Adrenal gland (tissue), 9 donors: ENCODE measurements at regions not wholly inside any gene's neighbourhood (a gene's known extent, or its start where the extent isn't known, plus 50 kb on each side); places are given as distances from the start of the nearest gene placed in this dataset.

Experiments
- DNase-seq, 7 donors: peaks; one replicate each; pipeline ENCODE4 v3.0.0-alpha.2; 2019 to 2020
- H3K27ac ChIP-seq, 5 donors: fragments of 200-600 bp; sonication (generic) in 4 of 5; 1 replicate in 3 of 5; 2 replicates in 2 of 5; pipeline versions ENCODE4 v1.5.1 to v1.8.0; 2016 to 2020; ENCODE audit warnings: mild to moderate bottlenecking in 1 of 5
- H3K27me3 ChIP-seq: fragments of 200-600 bp; 2 replicates; pipeline ENCODE4 v1.8.0; 2021
- H3K36me3 ChIP-seq, 2 donors: fragments of 200-600 bp; replicated peaks in 1 of 2; 1 replicate in 1 of 2; 2 replicates in 1 of 2; pipeline versions ENCODE4 v1.5.1 to v1.8.0; 2018 to 2022
- H3K4me1 ChIP-seq, 2 donors: fragments of 200-600 bp; replicated peaks in 1 of 2; 1 replicate in 1 of 2; 2 replicates in 1 of 2; pipeline versions ENCODE4 v1.5.1 to v1.8.0; 2018 to 2021
- H3K4me3 ChIP-seq, 4 donors: fragments of 200-600 bp; sonication (generic) in 3 of 4; one replicate each; pipeline ENCODE4 v1.5.1; 2016 to 2018
- H3K9me3 ChIP-seq, 3 donors: fragments of 200-600 bp; sonication (generic) in 1 of 3; replicated peaks in 1 of 3; 1 replicate in 2 of 3; 2 replicates in 1 of 3; pipeline versions ENCODE4 v1.5.1 to v1.8.0; 2016 to 2021
- CTCF ChIP-seq, 6 experiments: fragments of 450-650 bp in 4 of 6; fragments of 200-600 bp in 2 of 6; sonication (generic) in 1 of 6; IDR thresholded peaks; 1 replicate in 5 of 6; 2 replicates in 1 of 6; pipeline versions ENCODE4 v1.5.1 to v1.8.0; 2016 to 2021; ENCODE audit warnings: antibody characterized with exemption in 6 of 6, mild to moderate bottlenecking in 2 of 6, moderate library complexity in 1 of 6
- POLR2A ChIP-seq, 2 donors: fragments of 450-650 bp; IDR thresholded peaks; one replicate each; pipeline ENCODE4 v1.6.1; 2017; ENCODE audit warnings: antibody characterized with exemption in 2 of 2, mild to moderate bottlenecking in 2 of 2, moderate library complexity in 1 of 2
- WGBS, 4 donors: extraction: QIAGEN DNeasy Blood & Tissue Kit in 2 of 4; methylation state at CpG; one replicate each; pipeline versions ENCODE4 v1.1.5 to v1.1.7; 2013 to 2017; 5-methylcytosine and 5-hydroxymethylcytosine counted together
- intact Hi-C, 2 donors: fragments of 100-400 bp; cut with DNase I; formaldehyde crosslinking; loops; one replicate each; pipeline versions ENCODE4 v1.14.1 to v1.15.0; 2022 to 2023
- donor health status: healthy with polysubstance abuse.
- donor health status: Bipolar disorder and iron deficiency.
- donor health status: DM: yes; HTN: yes; CAD: no.
- donor health status: DM: no; HTN: no; CAD: no.
- donor health status: DM: no; HTN: no; CAD: no.

DNA sequence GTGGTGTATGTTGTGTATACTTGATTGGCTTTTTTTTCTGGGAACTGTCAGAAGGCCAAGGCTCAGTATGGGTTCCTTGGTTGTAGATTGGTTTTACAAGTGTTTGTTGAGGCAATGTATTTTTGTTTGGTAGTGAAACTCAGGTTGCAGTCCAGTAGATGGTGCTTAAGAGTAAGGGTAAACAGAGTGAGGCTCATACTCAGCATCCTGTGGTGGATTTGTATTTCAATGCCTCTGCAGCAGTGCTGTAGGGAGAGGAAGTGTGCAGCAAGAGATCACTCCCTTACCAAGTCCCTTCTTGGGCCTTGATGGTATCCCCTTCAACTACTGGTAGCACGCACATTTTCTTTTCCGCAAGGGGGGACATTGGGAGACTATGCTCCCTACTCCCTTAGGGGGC lies 428.5 kb upstream of the CNTN3 start:
- no peaks in the 10 kb centered on the region for H3K27me3 ChIP-seq
- no peak overlapping the region for H3K4me3 ChIP-seq
- no peak for TF ChIP-seq POLR2A (IDR thresholded peaks at IDR 0.05)
- TF ChIP-seq CTCF (IDR thresholded peaks at IDR 0.05) = no peak
- 89 to 100% (median 93%) methylated on average over 2 of the region's 2 CpGs for WGBS, 4 donors
- no peaks in the 10 kb centered on the region for H3K9me3 ChIP-seq
- intact Hi-C loops = no loop called here
- no peaks in the 10 kb centered on the region for H3K4me1 ChIP-seq
- H3K27ac ChIP-seq = no peak overlapping the region
- H3K36me3 ChIP-seq = no peaks in the 10 kb centered on the region
- DNase-seq = no peak

GRCh38 chr3:75048650-75049049 lies 434.2 kb upstream of the CNTN3 start:
- intact Hi-C loops = no loop called here
- Histone ChIP-seq H3K27me3 (no peaks in the 10 kb centered on the region), H3K4me3 (no peak overlapping the region), H3K9me3 (no peaks in the 10 kb centered on the region), H3K4me1 (no peaks in the 10 kb centered on the region), H3K36me3 (no peaks in the 10 kb centered on the region), H3K27ac (no peak overlapping the region)
- no peak for TF ChIP-seq POLR2A (IDR thresholded peaks at IDR 0.05)
- WGBS, 4 donors = 64 to 80% (median 67%) methylated on average over 3 of the region's 3 CpGs
- no peak for DNase-seq

- 61 to 65% (median 65%) methylated on average over 5 of the region's 5 CpGs for WGBS, 4 donors
Observed at GRCh38 chr3:75049533-75049932, 435.1 kb upstream of the CNTN3 start.

GRCh38 chr3:75059120-75059519 lies 444.7 kb upstream of the CNTN3 start:
- 62 to 89% (median 80%) methylated on average over 1 of the region's 1 CpG for WGBS, 4 donors
- H3K4me1 ChIP-seq = no peaks in the 10 kb centered on the region
- H3K4me3 ChIP-seq = no peak overlapping the region
- H3K27me3 ChIP-seq = no peaks in the 10 kb centered on the region
- intact Hi-C loops = no loop called here
- TF ChIP-seq POLR2A (IDR thresholded peaks at IDR 0.05) = no peak
- no peak for TF ChIP-seq CTCF (IDR thresholded peaks at IDR 0.05)
- no peaks in the 10 kb centered on the region for H3K9me3 ChIP-seq
- H3K36me3 ChIP-seq = no peaks in the 10 kb centered on the region
- H3K27ac ChIP-seq = no peak overlapping the region
- no peak for DNase-seq

More at GRCh38 chr3:75049533-75049932, 435.1 kb upstream of the CNTN3 start:
- no peak overlapping the region for H3K4me3 ChIP-seq
- H3K9me3 ChIP-seq = no peaks in the 10 kb centered on the region
- H3K36me3 ChIP-seq = no peaks in the 10 kb centered on the region
- no peak overlapping the region for H3K27ac ChIP-seq
- no peak for TF ChIP-seq POLR2A (IDR thresholded peaks at IDR 0.05)
- TF ChIP-seq CTCF (IDR thresholded peaks at IDR 0.05) = no peak
- intact Hi-C loops = no loop called here
- no peak for DNase-seq
- H3K27me3 ChIP-seq = no peaks in the 10 kb centered on the region
- no peaks in the 10 kb centered on the region for H3K4me1 ChIP-seq

- WGBS, 4 donors = 73 to 91% (median 85%) methylated on average over 2 of the region's 2 CpGs
- Histone ChIP-seq H3K4me1 (no peaks in the 10 kb centered on the region), H3K27me3 (no peaks in the 10 kb centered on the region), H3K36me3 (no peaks in the 10 kb centered on the region), H3K27ac (no peak overlapping the region), H3K4me3 (no peak overlapping the region), H3K9me3 (no peaks in the 10 kb centered on the region)
- TF ChIP-seq CTCF (IDR thresholded peaks at IDR 0.05) (no peak), POLR2A (IDR thresholded peaks at IDR 0.05) (no peak)
- intact Hi-C loops = no loop called here
- no peak for DNase-seq
Observed at GRCh38 chr3:75061806-75062205, 447.3 kb upstream of the CNTN3 start.
